DMS114 treated with DMSO at 0.1 percent for 48 hours (cell line): ENCODE measurements at regions not wholly inside any gene's neighbourhood (a gene's known extent, or its start where the extent isn't known, plus 50 kb on each side); places are given as distances from the start of the nearest gene placed in this dataset.
A peak's percentile ranks its signal among the peaks of the same experiment; 100 is the strongest.
"Not testable (repeated sequence)": the region's sequence is repeated elsewhere in the genome, so short reads cannot be mapped to it uniquely, and the experiment has no call there.

Experiments
- DNase-seq: peaks from one replicate; lab custom pipeline; 2025; ENCODE audit not compliant: unreplicated experiment; lab: John Stamatoyannopoulos, UW

- DNase-seq: no peak
These were observed 182.7 kb downstream of the TBX18 start for GRCh38 chr6:84581494-84582259.

- DNase-seq: no peak
These were observed 185.0 kb downstream of the TBX18 start for GRCh38 chr6:84579404-84579803.

GRCh38 chr6:84576029-84576428, 188.4 kb downstream of the TBX18 start:
- DNase-seq: no peak

GRCh38 chr6:84575264-84575663, 189.1 kb downstream of the TBX18 start:
- DNase-seq: no peak

- no peak for DNase-seq
These were observed 194.5 kb downstream of the TBX18 start for GRCh38 chr6:84569882-84570281.

GRCh38 chr6:84568971-84569370, 195.4 kb downstream of the TBX18 start:
- DNase-seq: peak; percentile 0

- DNase-seq: not testable (repeated sequence)
These were observed 198.7 kb downstream of the TBX18 start for GRCh38 chr6:84565718-84566117.

- no peak for DNase-seq
These were observed 203.7 kb downstream of the TBX18 start for GRCh38 chr6:84560436-84561390.

- DNase-seq: no peak
These were observed 207.7 kb downstream of the TBX18 start for GRCh38 chr6:84556541-84557335.

GRCh38 chr6:84554706-84555105, 209.7 kb downstream of the TBX18 start:
- no peak for DNase-seq

GRCh38 chr6:84554074-84554473, 210.3 kb downstream of the TBX18 start:
- no peak for DNase-seq

- no peak for DNase-seq
These were observed 210.9 kb downstream of the TBX18 start for GRCh38 chr6:84553527-84553926.

- DNase-seq: no peak
These were observed 212.6 kb downstream of the TBX18 start for GRCh38 chr6:84551797-84552196.

GRCh38 chr6:84549917-84550316, 214.5 kb downstream of the TBX18 start:
- DNase-seq: no peak

GRCh38 chr6:84547341-84547801, 217.0 kb downstream of the TBX18 start:
- DNase-seq: no peak

- DNase-seq: no peak
These were observed 217.9 kb downstream of the TBX18 start for GRCh38 chr6:84546427-84546914.

GRCh38 chr6:84539122-84539856, 225.1 kb downstream of the TBX18 start:
- DNase-seq: no peak

GRCh38 chr6:84536885-84537638, 227.3 kb downstream of the TBX18 start:
- DNase-seq: no peak

GRCh38 chr6:84528201-84528600, 236.2 kb downstream of the TBX18 start:
- no peak for DNase-seq

GRCh38 chr6:84526631-84527030, 237.8 kb downstream of the TBX18 start:
- DNase-seq: no peak
